NCI-H2196 treated with DMSO at 0.1 percent for 48 hours (cell line): ENCODE measurements at regions not wholly inside any gene's neighbourhood (a gene's known extent, or its start where the extent isn't known, plus 50 kb on each side); places are given as distances from the start of the nearest gene placed in this dataset.

Experiments used
- DNase-seq: peaks from one replicate; lab custom pipeline; 2025; ENCODE audit not compliant: unreplicated experiment; lab: John Stamatoyannopoulos, UW

- no peak for DNase-seq
Measured at GRCh38 chr1:55374801-55375616, 159.8 kb upstream of the USP24 start.

GRCh38 chr1:55374216-55374615 lies 159.1 kb upstream of the USP24 start:
- DNase-seq: no peak

GRCh38 chr1:55369474-55369873 lies 154.3 kb upstream of the USP24 start:
- no peak for DNase-seq

- DNase-seq: no peak
Measured at GRCh38 chr1:55368698-55369097, 153.5 kb upstream of the USP24 start.

- DNase-seq: no peak
Measured at GRCh38 chr1:55367273-55367672, 152.1 kb upstream of the USP24 start.

- DNase-seq: no peak
Measured at GRCh38 chr1:55364216-55364615, 149.1 kb upstream of the USP24 start.

GRCh38 chr1:55363268-55363667 lies 148.1 kb upstream of the USP24 start:
- DNase-seq: no peak

- no peak for DNase-seq
Measured at GRCh38 chr1:55362558-55362957, 147.4 kb upstream of the USP24 start.

- DNase-seq: no peak
Measured at GRCh38 chr1:55359611-55360010, 144.4 kb upstream of the USP24 start.

- DNase-seq: no peak
Measured at GRCh38 chr1:55358581-55358980, 143.4 kb upstream of the USP24 start.

GRCh38 chr1:55355549-55355948 lies 140.4 kb upstream of the USP24 start:
- DNase-seq: no peak

- no peak for DNase-seq
Measured at GRCh38 chr1:55353707-55354620, 138.8 kb upstream of the USP24 start.

- DNase-seq: no peak
Measured at GRCh38 chr1:55352811-55353180, 137.6 kb upstream of the USP24 start.

- DNase-seq: no peak
Measured at GRCh38 chr1:55352080-55352810, 137.1 kb upstream of the USP24 start.

GRCh38 chr1:55348356-55348755 lies 133.2 kb upstream of the USP24 start:
- no peak for DNase-seq

- no peak for DNase-seq
Measured at GRCh38 chr1:55347866-55348265, 132.7 kb upstream of the USP24 start.

GRCh38 chr1:55347041-55347440 lies 131.9 kb upstream of the USP24 start:
- no peak for DNase-seq

GRCh38 chr1:55346586-55346985 lies 131.4 kb upstream of the USP24 start:
- DNase-seq: no peak

- DNase-seq: no peak
Measured at GRCh38 chr1:55339681-55340080, 124.5 kb upstream of the USP24 start.

- DNase-seq: no peak
Measured at GRCh38 chr1:55338448-55338820, 123.3 kb upstream of the USP24 start.

- DNase-seq: no peak
Measured at GRCh38 chr1:55337801-55338447, 122.8 kb upstream of the USP24 start.
